H1 (cell line): ENCODE measurements at regions not wholly inside any gene's neighbourhood (a gene's known extent, or its start where the extent isn't known, plus 50 kb on each side); places are given as distances from the start of the nearest gene placed in this dataset.

Source experiments
- CREB1 ChIP-seq: IDR thresholded peaks from 2 replicates; pipeline ENCODE4 v1.6.1; 2012; ENCODE audit warnings: inconsistent platforms
- GABPA ChIP-seq: IDR thresholded peaks from 2 replicates; pipeline ENCODE4 v1.6.1; 2011; ENCODE audit warnings: mild to moderate bottlenecking, low read length, moderate library complexity, borderline replicate concordance; ENCODE audit not compliant: insufficient read depth
- JUN ChIP-seq: IDR thresholded peaks from 2 replicates; pipeline ENCODE4 v1.6.1; 2011; ENCODE audit warnings: low read depth, mild to moderate bottlenecking, improper control_type of control experiment, low read length
- MAX ChIP-seq: IDR thresholded peaks from 2 replicates; pipeline ENCODE4 v1.6.1; 2012; ENCODE audit warnings: inconsistent platforms
- RNF2 ChIP-seq: fragments of 200-900, 300-1000 bp; sonication (generic); IDR thresholded peaks from 2 replicates; pipeline ENCODE4 v1.7.1; 2016; ENCODE audit warnings: borderline replicate concordance, low read depth, mild to moderate bottlenecking, antibody characterized with exemption, low read length; ENCODE audit not compliant: poor library complexity, severe bottlenecking; ENCODE audit errors: missing control alignments
- SP4 ChIP-seq: IDR thresholded peaks from 2 replicates; pipeline ENCODE4 v1.6.1; 2012; ENCODE audit warnings: low read length, inconsistent platforms

GRCh38 chr16:9280069-9280466 is 188.6 kb downstream of the HAPSTR1 start (continued):
- no peak for TF ChIP-seq MAX
- no peak for TF ChIP-seq SP4
- TF ChIP-seq JUN = no peak
- no peak for TF ChIP-seq RNF2
- no peak for TF ChIP-seq GABPA
- no peak for TF ChIP-seq CREB1
